HG03039 (cell line): ENCODE measurements at regions not wholly inside any gene's neighbourhood (a gene's known extent, or its start where the extent isn't known, plus 50 kb on each side); places are given as distances from the start of the nearest gene placed in this dataset.
"Not testable (repeated sequence)": the region's sequence is repeated elsewhere in the genome, so short reads cannot be mapped to it uniquely, and the experiment has no call there.

Source experiments
- ATAC-seq: cut with Tn5 transposase; IDR thresholded peaks from one replicate; pipeline ENCODE4 v1.9.1; 2021; ENCODE audit warnings: mild to moderate bottlenecking, moderate library complexity; ENCODE audit not compliant: unreplicated experiment

DNA sequence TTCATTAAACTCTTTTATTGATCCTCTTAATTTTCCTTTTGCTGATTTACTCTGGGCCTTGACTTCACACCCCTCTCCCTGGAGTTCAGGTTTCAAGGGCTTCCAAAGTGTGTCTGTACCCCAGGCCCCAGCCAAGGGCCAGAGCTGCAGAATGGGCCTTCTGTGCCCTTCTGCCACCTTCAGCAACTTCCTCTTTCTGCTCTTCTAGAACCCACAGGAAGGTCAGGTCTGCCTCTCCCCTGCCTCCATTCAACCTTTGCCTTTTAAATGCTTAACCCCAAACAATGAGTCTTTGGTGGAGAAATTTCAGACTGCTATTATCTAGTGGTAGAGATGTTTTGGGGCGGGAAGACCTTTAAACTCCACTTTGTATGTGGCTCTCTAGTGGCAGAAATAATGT is 63.1 kb downstream of the TSN start:
- ATAC-seq: no peak

DNA sequence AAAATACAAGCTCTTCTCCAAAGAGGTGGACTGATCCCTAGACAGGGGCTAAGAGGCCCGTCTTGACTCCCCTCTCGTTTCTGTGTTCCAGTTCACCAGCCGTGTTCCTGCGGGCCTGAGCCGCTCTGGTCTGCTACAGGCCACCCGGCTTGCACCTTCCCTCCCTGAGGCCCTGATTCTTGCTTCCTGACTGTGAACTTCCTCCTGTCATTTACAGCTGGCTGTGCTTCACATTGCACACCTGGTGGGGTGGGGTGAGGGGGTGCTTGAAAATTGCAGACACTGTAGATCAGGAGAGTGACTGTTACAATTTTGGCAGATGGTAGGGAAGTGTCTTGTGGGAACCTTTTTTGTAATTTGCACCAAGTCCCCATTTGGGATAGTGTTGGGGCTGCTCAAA is 64.4 kb downstream of the TSN start:
- ATAC-seq: no peak

DNA sequence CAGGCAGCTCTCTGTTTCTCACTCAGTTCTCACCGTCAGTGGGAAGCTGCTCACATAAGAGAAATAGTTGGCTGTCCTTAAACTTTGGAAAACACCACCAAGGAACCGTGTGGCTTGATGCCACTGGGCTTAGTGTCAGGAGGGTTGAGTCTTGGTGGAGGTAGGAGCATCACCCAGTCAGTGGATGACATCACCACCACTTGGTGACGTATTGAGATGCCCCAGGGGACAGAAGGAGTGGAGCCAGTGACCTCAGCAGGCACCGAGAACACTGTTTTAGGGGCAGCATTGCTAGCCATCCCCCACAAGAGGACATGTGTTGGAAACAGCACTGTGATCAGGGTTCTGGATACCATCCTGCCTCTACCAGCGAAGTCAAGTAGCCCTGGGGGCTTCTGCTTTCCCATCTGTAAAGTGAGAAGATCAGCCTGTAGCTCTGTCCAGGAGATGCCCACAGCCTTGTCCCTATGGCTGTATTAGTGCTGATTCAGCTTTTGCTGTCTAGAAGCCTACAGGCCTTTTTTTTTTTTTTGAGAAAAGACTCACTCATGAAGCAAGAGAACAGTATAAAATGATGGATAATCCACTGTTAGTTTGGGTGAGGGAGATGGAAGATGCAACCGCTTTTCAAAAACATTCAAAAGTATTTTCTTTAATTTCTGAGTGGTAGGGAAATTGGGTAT is 66.2 kb downstream of the TSN start:
- ATAC-seq: no peak

DNA sequence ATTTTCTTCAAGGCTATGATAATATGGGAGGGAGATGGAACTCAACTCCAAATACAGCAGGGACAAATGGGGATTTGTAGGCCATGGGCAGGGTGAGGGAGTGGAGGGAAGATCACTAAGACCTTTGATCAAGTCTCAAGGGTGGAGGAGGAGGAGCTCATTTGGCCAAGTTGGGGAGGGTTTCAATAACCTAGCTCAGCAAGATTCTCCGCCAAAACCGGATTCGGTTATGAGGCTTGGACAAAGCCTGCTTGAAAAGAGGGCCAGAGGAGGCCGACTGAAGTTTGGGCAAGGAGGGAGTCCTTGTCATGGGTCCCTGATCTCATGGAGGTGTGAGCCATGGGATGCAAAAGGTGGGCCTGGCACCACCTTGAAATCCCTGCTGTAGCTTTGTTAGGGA is 68.8 kb downstream of the TSN start:
- no peak for ATAC-seq

DNA sequence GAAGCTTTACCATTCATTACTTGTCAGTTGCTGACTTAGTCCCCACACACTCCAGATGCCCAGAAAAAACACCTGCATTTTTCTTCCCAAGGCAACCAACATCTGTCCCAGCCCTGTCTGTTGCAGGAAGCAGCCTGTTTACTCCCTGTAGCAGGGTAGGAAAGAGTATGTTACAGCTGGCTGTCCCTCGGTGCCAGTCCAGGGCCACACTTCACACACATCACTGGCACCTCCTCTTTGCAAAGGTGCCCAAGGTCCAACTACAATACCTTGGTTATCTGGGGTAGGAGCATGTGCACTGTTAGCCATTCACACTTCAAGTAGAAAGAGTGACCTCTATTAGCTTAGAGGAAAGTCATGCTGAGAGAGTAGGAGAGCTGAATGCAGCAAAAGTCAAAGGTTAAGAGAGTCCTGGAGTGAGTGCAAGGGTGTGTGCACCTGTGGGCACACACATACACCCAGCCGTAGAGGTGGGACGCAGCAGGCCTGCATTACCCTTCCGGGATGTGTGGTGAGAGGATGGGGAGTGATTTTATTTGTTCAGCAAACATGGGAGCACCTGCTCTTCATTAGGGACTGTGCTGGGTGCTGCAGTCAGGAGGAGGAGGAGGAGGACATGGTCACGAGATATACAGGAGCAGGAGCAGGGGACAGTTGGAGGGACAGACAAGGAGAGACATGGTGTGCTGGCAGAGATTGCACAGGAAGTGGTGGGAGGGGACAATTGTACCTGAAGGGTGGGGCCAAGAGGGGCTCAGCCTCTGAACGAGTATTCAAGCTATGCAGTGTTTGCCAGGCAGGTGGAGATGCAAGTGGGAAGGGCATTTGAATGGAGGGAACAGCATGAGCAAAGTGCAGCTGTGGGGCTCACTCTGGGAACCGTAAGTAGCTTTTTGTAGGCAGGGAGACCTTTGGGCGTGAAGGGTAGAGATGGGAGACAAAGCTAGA is 69.8 kb downstream of the TSN start:
- ATAC-seq: no peak

DNA sequence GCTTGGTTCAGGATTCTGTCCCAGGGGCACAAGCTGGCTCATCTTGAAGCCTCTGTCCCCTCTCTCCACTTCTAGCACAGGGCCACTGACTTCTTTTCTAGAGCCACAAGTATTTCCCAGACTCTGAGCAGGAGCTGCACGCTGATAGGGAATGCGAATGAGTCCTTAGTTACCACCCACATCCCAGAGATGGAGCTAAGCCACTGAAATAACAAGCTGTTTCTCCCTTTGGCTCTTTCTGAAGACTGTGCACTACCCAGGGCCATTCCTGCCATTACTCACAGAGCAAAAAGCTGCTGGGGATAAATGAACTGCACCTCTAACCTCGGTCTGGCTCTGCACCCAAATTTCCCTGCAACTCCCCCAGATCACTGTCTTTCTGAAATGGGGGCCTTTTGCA is 70.6 kb downstream of the TSN start:
- ATAC-seq: no peak

DNA sequence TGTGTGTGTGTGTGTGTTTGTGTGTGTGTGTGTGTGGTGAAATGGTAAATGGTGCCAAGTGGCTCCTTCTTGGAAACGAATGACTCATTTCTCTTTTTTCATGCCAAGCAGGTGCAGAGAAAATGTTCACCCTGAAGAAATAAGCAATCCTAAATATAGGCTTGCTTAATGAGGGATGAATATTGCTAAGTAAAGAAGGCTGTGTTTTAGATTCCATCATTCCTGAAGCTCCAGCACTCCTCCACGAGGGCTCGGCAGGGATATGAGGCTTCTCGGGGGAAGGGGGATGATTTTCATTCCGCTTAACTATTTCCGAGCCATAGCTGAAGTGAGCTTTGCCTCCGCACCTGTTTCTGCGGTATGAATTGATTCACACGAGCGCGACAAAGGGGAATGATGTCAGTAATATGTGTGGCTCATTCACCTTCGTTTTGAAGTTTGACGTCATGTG is 72.9 kb downstream of the TSN start:
- ATAC-seq: no peak

DNA sequence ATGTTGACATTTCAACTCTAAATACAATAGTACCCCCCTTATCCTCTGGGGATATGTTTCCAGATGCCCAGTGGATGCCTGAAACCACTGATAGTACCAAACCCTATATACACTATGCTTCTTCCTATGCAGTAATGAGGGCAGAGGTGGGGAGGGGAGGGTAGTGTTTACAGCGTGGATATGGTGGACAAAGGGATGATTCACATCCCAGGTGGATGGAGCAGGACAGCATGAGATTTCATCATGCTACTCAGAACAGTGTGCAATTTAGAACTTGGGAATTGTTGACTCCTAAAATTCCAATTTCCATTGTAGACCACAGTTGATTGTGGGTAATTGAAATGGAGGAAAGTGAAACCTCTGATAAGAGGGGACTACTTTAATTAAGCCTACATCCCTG is 75.4 kb downstream of the TSN start:
- no peak for ATAC-seq

DNA sequence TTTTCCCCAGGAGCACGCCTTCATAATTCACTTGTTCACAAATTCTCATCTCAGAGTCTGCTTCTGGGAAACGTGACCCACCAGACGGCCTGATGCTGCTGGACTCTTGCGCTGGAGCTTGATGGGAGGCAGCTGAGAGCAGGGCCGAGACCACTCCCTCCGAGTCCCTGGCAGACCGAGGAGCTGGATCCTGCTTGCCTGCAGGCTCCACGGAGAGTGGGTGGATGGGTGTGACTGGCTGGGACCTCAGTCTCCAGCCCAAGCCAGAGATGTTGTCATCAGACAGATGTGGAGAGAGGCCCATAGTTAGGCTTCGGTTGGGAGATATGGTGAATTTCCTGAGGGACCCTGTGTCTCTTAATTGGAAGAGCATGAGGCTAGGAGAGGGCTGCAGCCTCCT is 76.4 kb downstream of the TSN start:
- ATAC-seq: no peak

DNA sequence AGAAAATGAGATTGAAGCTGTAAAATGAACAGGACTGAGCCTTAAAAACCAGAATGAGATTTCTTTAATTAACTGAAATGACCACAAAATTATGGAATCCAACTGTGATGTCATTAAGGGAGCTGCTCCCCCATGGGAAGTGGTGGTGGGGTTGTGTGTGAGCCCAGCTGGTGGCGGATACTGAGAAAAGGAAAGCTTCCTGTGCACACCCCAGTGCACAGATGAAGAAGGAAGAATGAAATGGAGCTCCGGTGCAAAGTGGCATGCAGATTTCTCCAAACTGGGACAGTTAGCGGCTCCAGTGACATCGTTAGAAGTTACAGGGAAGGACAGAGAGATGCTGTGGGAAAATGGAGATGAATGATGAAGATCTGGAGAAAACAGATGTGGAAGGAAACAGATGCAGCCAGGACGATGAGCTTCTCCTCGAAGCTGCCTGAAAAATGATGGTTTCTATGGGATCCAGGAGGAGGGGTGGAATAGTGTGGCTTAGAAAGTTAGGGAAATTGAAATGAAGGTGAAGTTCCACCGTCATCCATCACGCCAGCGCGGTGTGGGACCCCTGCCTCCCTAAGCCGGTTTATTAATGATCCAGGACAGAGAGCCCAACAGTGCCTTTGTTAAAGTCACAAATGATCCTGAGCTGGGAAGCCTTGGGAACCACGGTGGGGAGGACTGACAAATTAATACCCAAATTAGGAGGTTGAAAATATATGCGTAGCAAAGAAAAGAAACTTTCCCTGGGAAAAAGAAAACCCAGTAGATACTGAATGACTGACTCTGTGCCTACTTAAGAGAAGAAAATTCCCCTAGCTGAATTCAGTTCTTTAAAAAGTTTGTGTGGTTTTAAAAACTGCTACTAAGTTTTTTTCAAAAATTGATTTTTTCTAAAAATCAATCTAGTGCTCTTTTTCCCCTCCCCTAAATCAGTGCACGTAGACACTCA is 77.2 kb downstream of the TSN start:
- no peak for ATAC-seq

DNA sequence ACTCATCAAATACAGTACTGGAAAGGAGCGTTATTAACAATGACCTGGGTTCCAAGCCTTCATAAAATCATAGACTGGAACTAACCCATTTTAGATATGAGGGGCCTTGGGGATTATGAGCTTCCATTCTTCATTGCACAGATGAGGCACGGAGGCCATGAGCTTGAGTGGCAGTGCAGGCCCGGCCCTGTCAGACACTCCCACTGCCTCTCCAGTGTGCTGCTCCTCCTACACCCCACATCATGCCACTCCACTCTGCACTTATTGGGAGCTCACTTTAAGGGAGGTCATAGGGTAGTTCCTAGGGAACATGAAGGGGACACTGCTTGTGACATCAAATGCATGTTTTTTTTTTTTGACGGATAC is 77.9 kb downstream of the TSN start:
- ATAC-seq: no peak

DNA sequence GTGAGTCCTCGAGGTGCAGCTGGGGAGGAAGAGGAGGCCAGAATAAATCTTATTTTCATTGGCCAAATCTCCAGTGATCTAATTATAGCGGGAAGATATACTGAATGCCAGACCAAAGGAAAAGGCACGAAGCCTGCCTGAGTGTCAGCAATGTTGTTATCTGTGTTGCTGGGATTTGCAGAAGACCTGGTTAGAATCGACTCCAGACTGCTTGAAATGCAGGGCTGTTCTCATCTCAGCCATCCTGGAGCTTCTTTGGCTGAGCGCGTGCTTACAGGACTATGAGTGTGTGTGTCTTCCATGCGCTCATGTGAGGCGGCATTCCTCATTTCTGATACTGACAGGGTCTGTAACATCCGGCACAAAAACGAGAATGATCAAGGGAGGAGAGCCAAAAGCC is 81.2 kb downstream of the TSN start:
- no peak for ATAC-seq

DNA sequence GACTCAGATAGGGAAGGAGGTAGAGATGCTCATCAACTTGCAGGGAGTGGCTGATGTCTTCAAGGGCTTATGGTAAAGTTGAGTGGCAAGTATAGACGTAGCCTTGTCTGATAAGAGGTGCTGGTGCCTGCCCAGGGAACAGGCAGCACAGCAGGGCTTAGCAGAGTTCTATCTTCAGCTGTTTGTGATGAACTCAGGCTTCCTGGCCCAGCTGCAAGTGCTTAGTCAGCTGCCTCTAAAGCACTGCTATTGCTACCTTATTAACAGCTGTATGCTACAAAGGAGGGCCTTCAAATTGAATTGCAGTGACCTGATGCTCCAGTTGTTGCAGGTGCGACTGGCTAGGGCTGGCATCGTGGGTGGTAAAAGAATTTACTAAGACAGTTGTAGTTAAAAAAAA is 82.1 kb downstream of the TSN start:
- ATAC-seq: no peak

DNA sequence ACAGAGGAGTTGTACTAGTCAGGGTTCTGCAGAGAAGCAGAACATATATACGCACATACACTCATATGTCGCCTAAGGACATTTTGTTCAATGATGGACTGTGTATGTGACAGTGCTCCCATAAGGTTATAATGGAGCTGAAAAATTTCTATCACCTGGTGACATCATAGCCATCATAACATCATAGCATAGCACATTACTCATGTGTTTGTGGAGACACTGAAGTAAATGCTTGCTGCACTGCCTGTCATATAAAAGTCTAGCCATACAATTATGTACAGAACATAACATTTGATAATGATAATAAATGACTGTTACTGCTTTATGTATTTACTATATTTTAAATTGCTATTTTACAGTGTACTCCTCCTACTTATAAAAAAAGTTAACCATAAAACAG is 83.1 kb downstream of the TSN start:
- ATAC-seq: no peak

DNA sequence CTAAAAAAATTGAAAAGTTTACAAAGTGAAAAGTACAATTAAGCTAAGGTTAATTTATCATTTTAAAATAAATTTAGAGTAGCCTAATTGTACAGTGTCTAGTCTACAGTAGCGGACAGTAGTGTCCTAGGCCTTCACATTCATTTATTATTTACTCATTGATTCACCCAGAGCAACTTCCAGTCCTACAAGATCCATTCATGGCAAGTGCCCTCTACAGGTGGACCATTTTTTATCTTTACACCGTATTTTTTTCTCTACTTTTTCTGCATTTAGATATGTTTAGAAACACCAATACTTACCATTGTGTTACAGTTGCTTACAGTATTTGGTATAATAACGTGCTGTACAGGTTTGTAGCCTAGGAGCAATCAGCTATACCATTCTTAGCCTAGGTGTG is 84.1 kb downstream of the TSN start:
- no peak for ATAC-seq

DNA sequence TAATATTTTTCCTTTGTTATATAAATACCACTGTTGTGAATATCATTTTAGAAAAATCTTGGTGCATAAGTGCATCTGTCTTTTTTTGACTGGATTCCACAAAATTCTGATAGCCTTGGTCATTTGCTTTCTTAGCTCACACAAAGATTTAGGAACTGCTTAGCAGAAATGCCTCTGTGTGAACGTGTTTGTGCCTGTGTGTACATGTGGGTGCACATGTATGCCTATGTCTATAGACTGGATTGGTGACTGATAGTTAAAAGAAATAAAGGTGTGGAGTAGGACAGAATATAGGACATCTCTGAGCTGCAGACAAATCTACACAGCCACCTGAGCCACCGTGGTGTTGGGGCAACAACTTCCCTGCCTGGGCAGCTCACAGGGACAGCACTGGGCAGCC is 93.8 kb downstream of the TSN start:
- ATAC-seq: no peak

DNA sequence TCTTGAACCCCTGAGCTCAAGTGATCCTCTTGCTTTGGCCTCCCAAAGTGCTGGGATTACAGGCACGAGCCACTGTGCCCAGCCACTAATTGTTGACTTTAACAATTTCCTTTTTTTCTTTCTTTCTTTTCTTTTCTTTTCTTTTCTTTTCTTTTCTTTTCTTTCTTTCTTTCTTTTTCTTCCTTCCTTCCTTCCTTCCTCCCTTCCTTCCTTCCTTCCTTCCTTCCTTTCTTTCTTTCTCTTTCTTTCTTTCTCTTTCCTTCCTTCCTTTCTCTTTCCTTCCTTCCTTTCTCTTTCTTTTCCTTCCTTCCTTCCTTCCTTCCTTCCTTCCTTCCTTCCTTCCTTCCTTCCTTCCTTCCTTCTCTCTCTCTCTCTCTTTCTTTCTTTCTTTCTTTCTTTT is 97.7 kb downstream of the TSN start:
- not testable (repeated sequence) for ATAC-seq

DNA sequence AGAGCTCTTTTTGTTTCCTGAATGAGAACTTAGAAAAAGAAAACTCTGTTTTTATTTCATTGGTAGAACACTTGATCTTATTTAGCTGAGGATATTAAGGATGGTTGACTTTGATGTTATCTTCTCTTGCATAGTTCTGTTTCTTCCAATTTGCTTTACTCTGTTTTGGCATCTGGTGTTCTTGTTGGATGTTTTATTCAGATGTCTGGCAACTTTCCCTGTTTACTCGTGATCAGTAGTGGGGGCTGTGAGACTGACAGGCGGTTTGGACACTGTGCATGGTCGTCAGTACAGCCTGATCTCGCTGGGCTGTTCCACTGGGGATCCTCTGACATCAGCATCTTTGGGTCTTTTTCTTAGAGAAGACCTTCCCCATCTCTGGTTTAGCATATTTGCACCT is 100.1 kb downstream of the TSN start:
- no peak for ATAC-seq

DNA sequence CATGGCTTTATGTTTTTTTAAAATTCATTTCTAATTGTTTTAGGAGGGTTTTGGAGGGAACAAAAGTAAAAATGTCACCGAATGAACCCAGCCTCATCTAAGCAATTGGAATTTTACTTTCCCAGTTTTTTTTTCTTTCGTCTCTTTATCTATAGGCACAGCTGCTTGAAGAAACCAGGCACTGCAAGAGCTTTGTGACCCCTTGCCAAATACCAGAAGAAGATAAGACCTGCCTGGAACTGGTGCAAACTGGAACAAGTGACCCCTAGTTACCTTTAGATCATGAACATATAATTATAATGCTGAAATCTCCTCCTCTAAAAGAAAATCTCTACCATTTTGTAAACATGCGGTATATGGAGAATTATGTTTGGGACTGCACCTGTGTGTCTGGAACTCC is 100.9 kb downstream of the TSN start:
- ATAC-seq: no peak

DNA sequence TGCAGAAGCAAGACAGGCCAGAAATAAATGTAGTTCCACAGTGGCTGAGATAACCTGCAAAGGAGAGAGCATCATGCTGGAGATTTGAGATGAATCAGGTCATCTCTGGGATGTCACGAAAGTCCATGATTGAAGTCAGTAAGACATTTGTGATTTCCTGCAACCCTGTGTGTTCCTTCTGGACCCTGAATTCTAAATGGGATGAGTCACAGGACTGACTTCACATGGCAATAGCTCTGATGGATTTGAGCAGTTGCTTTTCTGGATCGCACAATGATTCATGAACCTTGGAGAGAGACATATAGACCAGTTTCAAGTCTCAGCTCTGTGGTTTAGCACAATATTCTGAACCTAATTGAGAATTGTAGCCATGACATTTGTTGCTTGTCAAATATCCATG is 102.9 kb downstream of the TSN start:
- no peak for ATAC-seq

DNA sequence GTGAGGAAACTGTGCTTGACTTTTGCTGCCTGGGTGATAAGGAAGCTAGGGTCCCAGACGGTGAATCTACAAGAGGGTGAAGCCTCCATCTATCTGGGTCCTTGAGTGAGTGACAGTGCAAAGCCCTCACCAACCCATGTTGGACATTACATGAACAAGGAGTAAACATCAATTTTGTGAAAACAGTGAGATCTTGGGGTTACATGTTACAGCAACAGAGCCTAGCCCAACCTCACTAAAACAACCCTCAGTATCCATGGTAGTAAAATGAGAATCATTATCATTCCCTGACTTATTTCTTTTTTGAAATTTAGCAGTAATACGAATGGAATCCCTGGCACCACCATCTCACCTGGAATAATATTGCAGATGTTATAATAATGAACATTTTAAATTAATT is 103.4 kb downstream of the TSN start:
- no peak for ATAC-seq
